ENCODE measurements at regions not wholly inside any gene's neighbourhood (a gene's known extent, or its start where the extent isn't known, plus 50 kb on each side); places are given as distances from the start of the nearest gene placed in this dataset.

GRCh38 chr1:242877743-242878142, 353.2 kb upstream of the PLD5 start:
- TF ChIP-seq POLR2A (IDR thresholded peaks at IDR 0.05), result no peak
- no peak for TF ChIP-seq CTCF (IDR thresholded peaks at IDR 0.05)

Data from breast epithelium (tissue), 3 donors.